Endothelial cell of umbilical vein (primary cell): ENCODE measurements at regions not wholly inside any gene's neighbourhood (a gene's known extent, or its start where the extent isn't known, plus 50 kb on each side); places are given as distances from the start of the nearest gene placed in this dataset.

ENCODE experiments used
- BruUV-seq: library from RNA; stranded (reverse); fragments of 400-500 nt; replicated peaks from 2 replicates; lab custom pipeline; 2021; lab: Mats Ljungman, UMichigan
- CTCF ChIA-PET: fragments of 300-600, 350-600 bp; sonication (Branson Sonifier 250); formaldehyde crosslinking; loops from one replicate; lab custom pipeline; 2021; ENCODE audit warnings: antibody characterized with exemption, inconsistent platforms; lab: Charles Lee
- POLR2A ChIA-PET: fragments of 300-600, 350-600 bp; sonication (Branson Sonifier 250); formaldehyde crosslinking; loops from one replicate; lab custom pipeline; 2021; ENCODE audit warnings: antibody characterized with exemption, inconsistent platforms; lab: Charles Lee
- DNase-seq: peaks from one replicate; pipeline ENCODE4 v3.0.0-alpha.2; 2011; ENCODE audit warnings: low read depth, low spot score
- FAIRE-seq: peaks from 2 replicates; lab custom pipeline; 2011; peaks lifted over from hg19 to GRCh38; lab: Jason Lieb, UNC
- H2AFZ ChIP-seq: 2 replicates; pipeline ENCODE4 v1.6.0; 2012; ENCODE audit warnings: low read depth, low read length, control low read depth, inconsistent platforms
- H3K27ac ChIP-seq: 2 replicates; pipeline ENCODE4 v1.5.1; 2011; ENCODE audit warnings: low read depth, mild to moderate bottlenecking, control low read depth, low read length, moderate library complexity; ENCODE audit not compliant: insufficient read depth
- H3K27me3 ChIP-seq, 2 experiments: 2 replicates each; pipeline versions ENCODE4 v1.6.0 to v1.6.1; 2011; ENCODE audit warnings: low read length in 2 of 2, mixed read lengths in 1 of 2; ENCODE audit not compliant: control insufficient read depth in 2 of 2, insufficient read depth in 2 of 2
- H3K36me3 ChIP-seq, 2 experiments: 2 replicates in 1 of 2; 3 replicates in 1 of 2; pipeline ENCODE4 v1.5.1; 2011; ENCODE audit warnings: low read length in 2 of 2, mild to moderate bottlenecking in 1 of 2, moderate library complexity in 1 of 2; ENCODE audit not compliant: control insufficient read depth in 2 of 2, insufficient read depth in 2 of 2; ENCODE audit errors: extremely low read depth in 1 of 2
- H3K4me1 ChIP-seq: 3 replicates; pipeline ENCODE4 v1.5.1; 2011; ENCODE audit warnings: mild to moderate bottlenecking, low read length; ENCODE audit not compliant: control insufficient read depth, insufficient read depth; ENCODE audit errors: extremely low read depth
- H3K4me2 ChIP-seq: 2 replicates; pipeline ENCODE4 v1.6.1; 2011; ENCODE audit warnings: low read length, control low read depth, mixed read lengths; ENCODE audit not compliant: insufficient read depth
- H3K4me3 ChIP-seq, 3 experiments: fragments of 200-600 bp in 1 of 3; sonication (generic), shearing (Covaris generic) in 1 of 3; replicated peaks in 1 of 3; 2 replicates each; pipeline ENCODE4 v1.5.1; 2011 to 2016; ENCODE audit warnings: control low read depth in 3 of 3, low read length in 3 of 3, mild to moderate bottlenecking in 2 of 3, inconsistent platforms in 1 of 3, low read depth in 1 of 3, moderate library complexity in 1 of 3; ENCODE audit not compliant: insufficient read depth in 1 of 3
- H3K79me2 ChIP-seq: 2 replicates; pipeline ENCODE4 v1.6.0; 2012; ENCODE audit warnings: low read length, inconsistent platforms; ENCODE audit not compliant: control insufficient read depth, insufficient read depth
- H3K9ac ChIP-seq: replicated peaks from 2 replicates; pipeline ENCODE3; 2011; ENCODE audit warnings: low read length, control low read depth; ENCODE audit not compliant: insufficient read depth; ENCODE audit errors: extremely low read depth
- H3K9me1 ChIP-seq: replicated peaks from 3 replicates; pipeline ENCODE4 v1.6.0; 2011; ENCODE audit warnings: mild to moderate bottlenecking, low read length; ENCODE audit not compliant: control insufficient read depth, insufficient read depth; ENCODE audit errors: extremely low read depth
- H3K9me3 ChIP-seq: replicated peaks from 2 replicates; pipeline ENCODE4 v1.5.1; 2012; ENCODE audit warnings: low read length, inconsistent platforms; ENCODE audit not compliant: control insufficient read depth, insufficient read depth
- H4K20me1 ChIP-seq: replicated peaks from 2 replicates; pipeline ENCODE3; 2011; ENCODE audit warnings: mild to moderate bottlenecking, low read length; ENCODE audit not compliant: control insufficient read depth, insufficient read depth; ENCODE audit errors: extremely low read depth
- JUN ChIP-seq: IDR thresholded peaks from 2 replicates; pipeline ENCODE4 v1.6.1; 2011; ENCODE audit warnings: borderline replicate concordance, low read depth; ENCODE audit not compliant: insufficient read length, insufficient read depth
- POLR2AphosphoS5 ChIP-seq: IDR thresholded peaks from 2 replicates; pipeline ENCODE4 v1.6.1; 2012; ENCODE audit warnings: low read depth, mild to moderate bottlenecking, control low read depth, low read length, moderate library complexity; ENCODE audit not compliant: insufficient read depth
- dilution Hi-C: fragments of 300-500 bp; cut with MboI; formaldehyde crosslinking; loops from one replicate; pipeline ENCODE4 v1.15.0; 2019; ENCODE audit warnings: low sequenced_read_pairs; ENCODE audit not compliant: extremely low pct_ligation_motif_present
- intact Hi-C: fragments of 100-400 bp; cut with micrococcal nuclease; formaldehyde crosslinking; loops from one replicate; pipeline ENCODE4 v1.10.0; 2022
- TF ChIP-seq, protein P1 (sequence below): IDR thresholded peaks from 2 replicates; pipeline ENCODE4 v1.6.1; 2011; ENCODE audit not compliant: insufficient read depth, insufficient read length

DNA sequence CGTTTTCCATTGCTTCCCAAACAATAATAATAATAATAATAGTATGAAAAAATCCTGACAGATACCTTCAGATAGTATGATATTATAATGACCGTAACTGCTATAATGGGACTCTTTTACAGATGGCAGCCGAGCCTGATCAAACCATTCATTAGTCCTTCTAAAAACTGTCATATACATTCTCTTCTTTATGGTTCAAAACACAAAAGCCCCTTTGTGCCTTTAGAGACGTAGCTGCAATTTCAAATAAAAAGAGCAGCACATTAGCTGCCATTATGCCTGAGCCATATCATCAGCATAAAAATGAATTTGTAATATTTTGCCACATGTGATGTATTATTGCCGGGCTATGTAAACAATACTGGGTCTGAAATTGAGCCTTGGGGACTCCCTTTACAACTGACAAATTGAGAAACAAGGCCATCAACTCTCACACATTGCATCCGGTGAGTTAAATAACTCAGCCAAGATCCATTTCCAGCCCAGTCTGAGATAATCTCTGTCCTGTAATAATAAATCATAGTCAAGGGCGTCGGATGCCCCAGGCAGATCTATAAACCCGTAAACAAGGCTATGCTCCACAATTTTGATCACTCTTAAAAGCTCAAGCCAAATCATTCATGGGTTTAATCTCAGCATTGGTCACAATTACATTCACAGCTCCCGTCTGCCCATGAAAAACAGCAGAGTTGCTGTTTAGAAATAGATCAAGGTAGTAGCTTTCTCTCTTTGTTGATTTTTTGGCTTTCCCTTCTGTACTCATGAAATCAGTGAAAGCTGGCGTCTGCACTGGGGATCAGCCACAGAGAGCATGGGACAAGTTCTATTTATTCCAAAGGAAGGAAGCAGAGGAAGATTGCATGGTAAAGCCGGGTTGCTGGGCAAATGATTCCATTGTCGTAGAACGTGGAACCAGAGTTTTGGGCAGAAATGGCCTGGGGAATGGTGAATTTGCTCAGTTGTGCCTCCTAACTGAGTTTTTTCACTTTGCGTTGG, 150.1 kb upstream of the BMPER start:
- no TSS peak for BruUV-seq
- Histone ChIP-seq H3K4me1 (peaks cover 8% of the 10 kb centered on the region), H3K9me3 (no peaks in the 10 kb centered on the region), H2AFZ (peak overlapping the region; percentile 26), H3K27ac (no peak overlapping the region), H3K36me3 (no peaks in the 10 kb centered on the region), H3K27me3 (no peaks in the 10 kb centered on the region), H3K79me2 (no peaks in the 10 kb centered on the region), H3K9me1 (no peaks in the 10 kb centered on the region), H3K4me2 (peak overlapping the region; percentile 22), H3K9ac (no peak overlapping the region), H4K20me1 (no peaks in the 10 kb centered on the region), H3K4me3 (no peak overlapping the region)
- intact Hi-C loops = loop anchor here (5.0 kb wide), 2 partner anchors 513 to 568 kb away; no protein-coding TSS in a partner anchor
- CTCF ChIA-PET = interaction anchor here (0.5 to 8.0 kb wide), 12 partner anchors 10 to 570 kb away, joined by 3 to 114 read pairs (median 4); no protein-coding TSS in a partner anchor
- POLR2A ChIA-PET = no interaction called here
- peak; percentile 52 for DNase-seq
- no peak for FAIRE-seq
- TF ChIP-seq POLR2AphosphoS5 = no peak
- no peak for TF ChIP-seq JUN
- dilution Hi-C loops = no loop called here

DNA sequence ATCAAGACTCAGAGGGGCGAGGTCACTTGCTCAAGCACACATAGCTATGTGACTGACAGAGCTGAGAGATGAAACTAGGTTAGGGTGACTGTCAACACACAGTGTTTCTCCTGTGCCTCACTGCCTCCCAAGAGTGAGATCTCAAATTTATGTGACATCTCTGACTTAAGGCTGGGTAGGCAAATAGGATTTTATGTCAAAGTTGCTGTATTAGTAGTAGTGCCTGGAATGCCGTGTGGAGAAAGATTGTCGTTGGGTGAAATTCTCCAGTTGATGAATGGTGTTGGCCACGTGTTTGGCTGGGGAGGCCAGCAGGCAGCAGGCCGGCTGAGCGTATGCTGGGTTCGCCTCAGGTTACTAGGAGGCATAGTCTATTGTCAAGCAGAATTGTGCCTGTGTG, 148.3 kb upstream of the BMPER start:
- intact Hi-C loops (loop anchor here (1.0 to 5.0 kb wide), 6 partner anchors 41 to 570 kb away; partner anchors contain the start of gene BMPER), dilution Hi-C loops (no loop called here)
- Histone ChIP-seq H2AFZ (no peak overlapping the region), H3K9me1 (no peaks in the 10 kb centered on the region), H3K79me2 (no peaks in the 10 kb centered on the region), H3K4me3 (no peak overlapping the region), H3K9ac (no peak overlapping the region), H3K9me3 (no peaks in the 10 kb centered on the region), H3K27me3 (no peaks in the 10 kb centered on the region), H3K4me1 (peaks cover 8% of the 10 kb centered on the region), H3K36me3 (no peaks in the 10 kb centered on the region), H3K4me2 (no peak overlapping the region), H3K27ac (no peak overlapping the region), H4K20me1 (no peaks in the 10 kb centered on the region)
- BruUV-seq = no TSS peak
- TF ChIP-seq, protein P1, sequence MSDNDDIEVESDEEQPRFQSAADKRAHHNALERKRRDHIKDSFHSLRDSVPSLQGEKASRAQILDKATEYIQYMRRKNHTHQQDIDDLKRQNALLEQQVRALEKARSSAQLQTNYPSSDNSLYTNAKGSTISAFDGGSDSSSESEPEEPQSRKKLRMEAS = no peak
- FAIRE-seq = no peak
- no peak for DNase-seq
- POLR2A ChIA-PET = no interaction called here
- CTCF ChIA-PET = interaction anchor here (1.2 to 8.0 kb wide), 7 partner anchors 10 to 331 kb away, joined by 3 to 114 read pairs (median 7); no protein-coding TSS in a partner anchor
